Vagina (tissue), 2 donors: ENCODE measurements at regions not wholly inside any gene's neighbourhood (a gene's known extent, or its start where the extent isn't known, plus 50 kb on each side); places are given as distances from the start of the nearest gene placed in this dataset.

Experiments used
- DNase-seq, 2 donors: peaks; one replicate each; pipeline ENCODE4 v3.0.0-alpha.2; 2017; ENCODE audit errors: extremely low spot score in 2 of 2
- H3K27ac ChIP-seq: fragments of 200-600 bp; sonication (generic); one replicate; pipeline ENCODE4 v1.5.1; 2019
- H3K27me3 ChIP-seq: fragments of 200-600 bp; sonication (generic); one replicate; pipeline ENCODE4 v1.5.1; 2019
- H3K36me3 ChIP-seq, 2 donors: fragments of 200-600 bp; sonication (generic); one replicate each; pipeline ENCODE4 v1.5.1; 2017 to 2019
- H3K4me1 ChIP-seq: fragments of 200-600 bp; sonication (generic); one replicate; pipeline ENCODE4 v1.5.1; 2019
- H3K4me3 ChIP-seq, 2 donors: fragments of 200-600 bp; sonication (generic); 1 replicate in 1 of 2; 2 replicates in 1 of 2; pipeline ENCODE4 v1.5.1; 2016 to 2019
- H3K9me3 ChIP-seq: fragments of 200-600 bp; sonication (generic); one replicate; pipeline ENCODE4 v1.5.1; 2019
- POLR2A ChIP-seq, 2 donors: fragments of 450-650 bp; IDR thresholded peaks; one replicate each; pipeline ENCODE4 v1.6.1; 2017; ENCODE audit warnings: antibody characterized with exemption in 2 of 2, mild to moderate bottlenecking in 2 of 2, moderate library complexity in 2 of 2
- POLR2AphosphoS5 ChIP-seq, 2 donors: sonication (generic); formaldehyde crosslinking; IDR thresholded peaks; one replicate each; pipeline ENCODE4 v1.9.0; 2017; ENCODE audit warnings: antibody characterized with exemption in 2 of 2, mild to moderate bottlenecking in 2 of 2, low read depth in 1 of 2; ENCODE audit not compliant: insufficient read depth in 1 of 2
- intact Hi-C: fragments of 100-400 bp; cut with DNase I; formaldehyde crosslinking; loops from one replicate; pipeline ENCODE4 v1.15.1; 2023
- TF ChIP-seq, protein P1 (sequence below), 3 experiments: fragments of 450-650 bp in 2 of 3; fragments of 200-600 bp in 1 of 3; sonication (generic) in 1 of 3; IDR thresholded peaks; one replicate each; pipeline ENCODE4 v1.5.1; 2017 to 2019; ENCODE audit warnings: antibody characterized with exemption in 3 of 3, mild to moderate bottlenecking in 2 of 3, moderate library complexity in 2 of 3

DNA sequence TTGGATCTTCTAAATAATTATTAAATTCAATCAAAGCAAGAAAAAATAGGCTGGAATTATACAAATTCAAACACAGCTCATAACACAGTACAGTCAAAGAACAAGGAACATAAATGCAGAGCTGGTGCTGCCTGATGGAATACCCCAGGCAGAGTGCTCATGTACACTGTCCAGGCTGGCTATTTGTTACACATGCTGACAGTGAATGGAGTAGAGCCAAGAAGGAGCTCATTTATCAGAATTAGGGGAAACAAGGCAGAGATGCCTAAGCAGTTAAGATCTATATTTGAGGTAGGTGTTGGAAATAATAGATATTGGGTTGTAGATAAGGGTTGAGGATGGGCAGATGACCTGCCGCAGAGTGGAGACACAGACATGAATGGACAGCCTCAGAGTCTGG lies 788.2 kb upstream of the ARPP21 start:
- H3K9me3 ChIP-seq = no peaks in the 10 kb centered on the region
- TF ChIP-seq, protein P1, sequence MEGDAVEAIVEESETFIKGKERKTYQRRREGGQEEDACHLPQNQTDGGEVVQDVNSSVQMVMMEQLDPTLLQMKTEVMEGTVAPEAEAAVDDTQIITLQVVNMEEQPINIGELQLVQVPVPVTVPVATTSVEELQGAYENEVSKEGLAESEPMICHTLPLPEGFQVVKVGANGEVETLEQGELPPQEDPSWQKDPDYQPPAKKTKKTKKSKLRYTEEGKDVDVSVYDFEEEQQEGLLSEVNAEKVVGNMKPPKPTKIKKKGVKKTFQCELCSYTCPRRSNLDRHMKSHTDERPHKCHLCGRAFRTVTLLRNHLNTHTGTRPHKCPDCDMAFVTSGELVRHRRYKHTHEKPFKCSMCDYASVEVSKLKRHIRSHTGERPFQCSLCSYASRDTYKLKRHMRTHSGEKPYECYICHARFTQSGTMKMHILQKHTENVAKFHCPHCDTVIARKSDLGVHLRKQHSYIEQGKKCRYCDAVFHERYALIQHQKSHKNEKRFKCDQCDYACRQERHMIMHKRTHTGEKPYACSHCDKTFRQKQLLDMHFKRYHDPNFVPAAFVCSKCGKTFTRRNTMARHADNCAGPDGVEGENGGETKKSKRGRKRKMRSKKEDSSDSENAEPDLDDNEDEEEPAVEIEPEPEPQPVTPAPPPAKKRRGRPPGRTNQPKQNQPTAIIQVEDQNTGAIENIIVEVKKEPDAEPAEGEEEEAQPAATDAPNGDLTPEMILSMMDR (IDR thresholded peaks at IDR 0.05) = no peak
- no peak for TF ChIP-seq POLR2AphosphoS5 (IDR thresholded peaks at IDR 0.05; ENCODE audit: insufficient read depth in 1 of 2, low read depth in 1 of 2)
- TF ChIP-seq POLR2A (IDR thresholded peaks at IDR 0.05) = no peak
- no peaks in the 10 kb centered on the region for H3K4me1 ChIP-seq
- no peak for DNase-seq
- no peak overlapping the region for H3K4me3 ChIP-seq
- no peak overlapping the region for H3K27ac ChIP-seq
- no peaks in the 10 kb centered on the region for H3K27me3 ChIP-seq
- H3K36me3 ChIP-seq = no peaks in the 10 kb centered on the region
- intact Hi-C loops = no loop called here

DNA sequence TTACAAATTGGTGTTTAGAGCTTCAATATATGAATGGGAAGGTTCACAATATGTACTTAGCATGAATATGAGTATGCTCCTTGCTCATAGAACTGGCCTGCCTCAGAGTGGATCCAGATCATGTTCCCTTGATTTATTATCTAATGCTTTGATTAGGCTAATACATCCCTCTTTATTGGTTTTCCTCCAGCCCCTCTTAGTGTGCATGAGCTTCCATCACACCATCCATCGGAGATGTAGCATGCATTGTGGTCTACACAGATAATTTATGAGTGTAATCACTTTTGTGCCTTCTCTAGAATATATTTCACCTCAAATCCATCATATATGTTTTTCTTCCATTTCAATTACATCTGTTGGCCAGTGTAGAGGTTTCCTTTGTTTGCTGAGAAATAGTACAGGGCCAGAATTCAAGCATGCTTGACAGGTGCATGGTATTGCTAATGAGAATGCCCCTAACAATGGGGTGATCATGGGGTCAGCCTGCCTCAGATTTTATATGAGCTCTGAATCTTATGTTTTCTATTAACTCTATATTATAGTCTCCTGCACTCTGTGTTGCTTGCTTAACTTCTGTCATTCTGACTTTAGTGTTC lies 786.4 kb upstream of the ARPP21 start:
- Histone ChIP-seq H3K27ac (no peak overlapping the region), H3K27me3 (no peaks in the 10 kb centered on the region), H3K4me1 (no peaks in the 10 kb centered on the region), H3K9me3 (no peaks in the 10 kb centered on the region), H3K4me3 (no peak overlapping the region), H3K36me3 (no peaks in the 10 kb centered on the region)
- TF ChIP-seq POLR2A (IDR thresholded peaks at IDR 0.05) = no peak
- no peak for TF ChIP-seq POLR2AphosphoS5 (IDR thresholded peaks at IDR 0.05; ENCODE audit: insufficient read depth in 1 of 2, low read depth in 1 of 2)
- TF ChIP-seq, protein P1 (IDR thresholded peaks at IDR 0.05) = no peak
- DNase-seq = no peak
- intact Hi-C loops = no loop called here

DNA sequence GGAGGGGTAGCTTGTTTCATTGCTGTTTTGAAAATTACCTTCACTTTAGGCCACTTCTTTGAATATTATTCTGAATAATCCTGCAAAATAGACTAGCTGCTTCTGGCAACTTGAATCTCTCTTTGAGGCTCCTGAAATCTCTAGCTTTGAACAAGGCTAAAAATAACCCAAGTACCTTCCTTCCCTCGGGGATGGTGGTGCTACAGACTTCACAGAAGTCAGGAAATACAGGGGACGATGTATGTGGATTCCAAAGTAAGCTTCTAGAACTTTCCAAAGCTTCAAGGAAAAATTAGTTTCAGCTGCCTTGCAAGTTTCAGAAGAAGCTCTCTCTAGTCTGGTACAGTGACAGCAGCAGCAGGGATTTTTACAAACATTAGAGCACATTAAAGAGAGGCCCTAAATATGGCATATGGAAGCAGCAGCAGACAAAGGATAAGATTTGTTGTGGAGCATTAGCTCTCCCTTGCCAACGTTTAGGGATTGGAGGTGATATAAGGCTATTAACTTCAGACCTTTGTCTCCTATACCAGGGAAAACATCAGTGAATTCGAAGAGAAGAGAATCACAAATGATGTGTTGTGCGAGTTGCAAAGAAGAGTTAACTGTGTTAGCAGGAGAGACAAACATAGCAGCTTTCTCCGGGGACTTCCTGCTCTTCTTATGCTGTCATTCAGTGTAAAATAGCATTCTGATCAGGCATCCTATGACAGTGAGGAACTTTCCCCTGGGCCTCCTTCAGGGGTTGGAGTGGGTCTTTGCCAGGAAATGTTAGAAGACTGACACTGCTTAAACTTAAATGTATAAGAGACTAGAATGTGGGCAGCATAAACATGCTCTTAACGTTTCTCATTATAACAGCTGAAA lies 783.0 kb upstream of the ARPP21 start:
- no peaks in the 10 kb centered on the region for H3K36me3 ChIP-seq
- no peaks in the 10 kb centered on the region for H3K9me3 ChIP-seq
- TF ChIP-seq POLR2A (IDR thresholded peaks at IDR 0.05) (no peak), POLR2AphosphoS5 (IDR thresholded peaks at IDR 0.05; ENCODE audit: insufficient read depth in 1 of 2, low read depth in 1 of 2) (no peak)
- TF ChIP-seq, protein P1 (IDR thresholded peaks at IDR 0.05) = no peak
- H3K4me1 ChIP-seq = no peaks in the 10 kb centered on the region
- no peak overlapping the region for H3K27ac ChIP-seq
- no peaks in the 10 kb centered on the region for H3K27me3 ChIP-seq
- intact Hi-C loops = no loop called here
- DNase-seq = no peak
- no peak overlapping the region for H3K4me3 ChIP-seq

DNA sequence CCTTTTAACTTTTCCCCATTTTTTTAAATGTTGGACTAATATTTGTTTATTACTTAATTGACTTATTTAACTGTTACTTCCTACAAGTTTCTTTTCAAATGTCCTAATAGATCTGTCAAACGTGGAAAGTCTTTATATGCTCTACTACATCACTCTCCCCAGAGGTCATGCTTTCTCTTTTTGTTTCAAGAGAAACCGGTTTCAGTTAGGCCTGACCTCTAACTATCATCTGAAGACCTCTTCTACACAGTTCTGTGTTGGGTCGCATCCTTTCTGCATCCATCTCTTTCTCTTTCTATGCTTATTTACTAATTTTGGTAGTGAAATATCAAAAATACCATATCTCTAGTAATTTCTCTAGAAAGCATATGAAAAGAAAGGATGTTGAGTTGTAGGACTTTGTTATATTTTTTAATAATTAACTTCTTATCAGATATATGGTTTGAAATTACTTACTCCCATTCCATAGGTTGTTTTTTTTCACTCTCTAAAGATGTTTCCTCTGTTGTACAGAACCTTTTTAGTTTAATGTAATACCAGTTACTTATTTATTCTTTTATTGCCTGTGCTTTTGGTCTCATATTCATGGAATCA lies 781.2 kb upstream of the ARPP21 start:
- intact Hi-C loops = no loop called here
- H3K27me3 ChIP-seq = no peaks in the 10 kb centered on the region

More for the DNA sequence above, 781.2 kb upstream of the ARPP21 start:
- Histone ChIP-seq H3K36me3 (no peaks in the 10 kb centered on the region), H3K27ac (no peak overlapping the region), H3K4me1 (no peaks in the 10 kb centered on the region), H3K9me3 (no peaks in the 10 kb centered on the region), H3K4me3 (no peak overlapping the region)
- TF ChIP-seq, protein P1 (IDR thresholded peaks at IDR 0.05) = no peak
- TF ChIP-seq POLR2A (IDR thresholded peaks at IDR 0.05) (no peak), POLR2AphosphoS5 (IDR thresholded peaks at IDR 0.05; ENCODE audit: insufficient read depth in 1 of 2, low read depth in 1 of 2) (no peak)
- DNase-seq = no peak
